ENCODE measurements at regions not wholly inside any gene's neighbourhood (a gene's known extent, or its start where the extent isn't known, plus 50 kb on each side); places are given as distances from the start of the nearest gene placed in this dataset.

GRCh38 chr12:115504306-115505290, 772.9 kb downstream of the MED13L start:
- peaks cover 3% of the 10 kb centered on the region for H3K27me3 Mint-ChIP-seq (ENCODE audit: unreplicated experiment)
- DNase-seq (ENCODE audit: low spot score): peak; percentile 8
- TF ChIP-seq, protein P1, sequence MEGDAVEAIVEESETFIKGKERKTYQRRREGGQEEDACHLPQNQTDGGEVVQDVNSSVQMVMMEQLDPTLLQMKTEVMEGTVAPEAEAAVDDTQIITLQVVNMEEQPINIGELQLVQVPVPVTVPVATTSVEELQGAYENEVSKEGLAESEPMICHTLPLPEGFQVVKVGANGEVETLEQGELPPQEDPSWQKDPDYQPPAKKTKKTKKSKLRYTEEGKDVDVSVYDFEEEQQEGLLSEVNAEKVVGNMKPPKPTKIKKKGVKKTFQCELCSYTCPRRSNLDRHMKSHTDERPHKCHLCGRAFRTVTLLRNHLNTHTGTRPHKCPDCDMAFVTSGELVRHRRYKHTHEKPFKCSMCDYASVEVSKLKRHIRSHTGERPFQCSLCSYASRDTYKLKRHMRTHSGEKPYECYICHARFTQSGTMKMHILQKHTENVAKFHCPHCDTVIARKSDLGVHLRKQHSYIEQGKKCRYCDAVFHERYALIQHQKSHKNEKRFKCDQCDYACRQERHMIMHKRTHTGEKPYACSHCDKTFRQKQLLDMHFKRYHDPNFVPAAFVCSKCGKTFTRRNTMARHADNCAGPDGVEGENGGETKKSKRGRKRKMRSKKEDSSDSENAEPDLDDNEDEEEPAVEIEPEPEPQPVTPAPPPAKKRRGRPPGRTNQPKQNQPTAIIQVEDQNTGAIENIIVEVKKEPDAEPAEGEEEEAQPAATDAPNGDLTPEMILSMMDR (IDR thresholded peaks at IDR 0.05; ENCODE audit: unreplicated experiment): no peak
- H3K4me3 Mint-ChIP-seq (ENCODE audit: unreplicated experiment): no peak overlapping the region
- H3K4me1 Mint-ChIP-seq (ENCODE audit: unreplicated experiment): peaks cover 29% of the 10 kb centered on the region
- H3K9me3 Mint-ChIP-seq (ENCODE audit: unreplicated experiment): no peaks in the 10 kb centered on the region
- no peaks in the 10 kb centered on the region for H3K36me3 Mint-ChIP-seq (ENCODE audit: low read depth, unreplicated experiment)
- peak overlapping the region; percentile 89 for H3K27ac Mint-ChIP-seq (ENCODE audit: unreplicated experiment)

GRCh38 chr12:115500872-115501271, 776.6 kb downstream of the MED13L start:
- no peak overlapping the region for H3K27ac Mint-ChIP-seq (ENCODE audit: unreplicated experiment)

GRCh38 chr12:115495300-115495699, 782.2 kb downstream of the MED13L start:
- no peak overlapping the region for H3K27ac Mint-ChIP-seq (ENCODE audit: unreplicated experiment)
- H3K27me3 Mint-ChIP-seq (ENCODE audit: unreplicated experiment): no peaks in the 10 kb centered on the region
- TF ChIP-seq, protein P1 (IDR thresholded peaks at IDR 0.05; ENCODE audit: unreplicated experiment): no peak
- H3K4me3 Mint-ChIP-seq (ENCODE audit: unreplicated experiment): no peak overlapping the region
- DNase-seq (ENCODE audit: low spot score): no peak
- no peaks in the 10 kb centered on the region for H3K9me3 Mint-ChIP-seq (ENCODE audit: unreplicated experiment)
- H3K4me1 Mint-ChIP-seq (ENCODE audit: unreplicated experiment): no peaks in the 10 kb centered on the region
- H3K36me3 Mint-ChIP-seq (ENCODE audit: low read depth, unreplicated experiment): no peaks in the 10 kb centered on the region

More at GRCh38 chr12:115500872-115501271, 776.6 kb downstream of the MED13L start:
- TF ChIP-seq, protein P1 (IDR thresholded peaks at IDR 0.05; ENCODE audit: unreplicated experiment): no peak
- H3K36me3 Mint-ChIP-seq (ENCODE audit: low read depth, unreplicated experiment): no peaks in the 10 kb centered on the region
- no peaks in the 10 kb centered on the region for H3K9me3 Mint-ChIP-seq (ENCODE audit: unreplicated experiment)
- H3K27me3 Mint-ChIP-seq (ENCODE audit: unreplicated experiment): no peaks in the 10 kb centered on the region
- no peak for DNase-seq (ENCODE audit: low spot score)
- peaks cover 17% of the 10 kb centered on the region for H3K4me1 Mint-ChIP-seq (ENCODE audit: unreplicated experiment)
- H3K4me3 Mint-ChIP-seq (ENCODE audit: unreplicated experiment): no peak overlapping the region

GRCh38 chr12:115492553-115492952, 784.9 kb downstream of the MED13L start:
- H3K4me3 Mint-ChIP-seq (ENCODE audit: unreplicated experiment): no peak overlapping the region
- no peak for DNase-seq (ENCODE audit: low spot score)
- H3K4me1 Mint-ChIP-seq (ENCODE audit: unreplicated experiment): no peaks in the 10 kb centered on the region
- no peak overlapping the region for H3K27ac Mint-ChIP-seq (ENCODE audit: unreplicated experiment)
- no peaks in the 10 kb centered on the region for H3K27me3 Mint-ChIP-seq (ENCODE audit: unreplicated experiment)
- no peaks in the 10 kb centered on the region for H3K36me3 Mint-ChIP-seq (ENCODE audit: low read depth, unreplicated experiment)
- H3K9me3 Mint-ChIP-seq (ENCODE audit: unreplicated experiment): no peaks in the 10 kb centered on the region
- TF ChIP-seq, protein P1 (IDR thresholded peaks at IDR 0.05; ENCODE audit: unreplicated experiment): no peak
